Occipital lobe (tissue), 1 donor: ENCODE measurements at regions not wholly inside any gene's neighbourhood (a gene's known extent, or its start where the extent isn't known, plus 50 kb on each side); places are given as distances from the start of the nearest gene placed in this dataset.

Source experiments
- DNase-seq: peaks from one replicate; lab custom pipeline; 2025; lab: John Stamatoyannopoulos, UW

- no peak for DNase-seq
These were observed 398.4 kb upstream of the RGS6 start for GRCh38 chr14:71533800-71534199.

GRCh38 chr14:71534506-71534905 is 397.7 kb upstream of the RGS6 start:
- DNase-seq = no peak

- DNase-seq = no peak
These were observed 396.1 kb upstream of the RGS6 start for GRCh38 chr14:71536015-71536740.

GRCh38 chr14:71536927-71537772 is 395.1 kb upstream of the RGS6 start:
- no peak for DNase-seq

GRCh38 chr14:71538288-71538687 is 393.9 kb upstream of the RGS6 start:
- DNase-seq = no peak

- no peak for DNase-seq
These were observed 393.1 kb upstream of the RGS6 start for GRCh38 chr14:71538938-71539649.

- DNase-seq = no peak
These were observed 392.5 kb upstream of the RGS6 start for GRCh38 chr14:71539650-71540285.

GRCh38 chr14:71541271-71541670 is 391.0 kb upstream of the RGS6 start:
- DNase-seq = no peak

- DNase-seq = no peak
These were observed 390.1 kb upstream of the RGS6 start for GRCh38 chr14:71541973-71542690.

GRCh38 chr14:71549421-71550050 is 382.7 kb upstream of the RGS6 start:
- DNase-seq = no peak

GRCh38 chr14:71550367-71550766 is 381.9 kb upstream of the RGS6 start:
- no peak for DNase-seq

GRCh38 chr14:71551291-71551950 is 380.8 kb upstream of the RGS6 start:
- no peak for DNase-seq

- no peak for DNase-seq
These were observed 379.4 kb upstream of the RGS6 start for GRCh38 chr14:71552809-71553208.

- no peak for DNase-seq
These were observed 378.4 kb upstream of the RGS6 start for GRCh38 chr14:71553779-71554178.

GRCh38 chr14:71554323-71554722 is 377.9 kb upstream of the RGS6 start:
- DNase-seq = no peak

GRCh38 chr14:71554959-71555612 is 377.1 kb upstream of the RGS6 start:
- no peak for DNase-seq

GRCh38 chr14:71555654-71556559 is 376.3 kb upstream of the RGS6 start:
- no peak for DNase-seq

- no peak for DNase-seq
These were observed 375.5 kb upstream of the RGS6 start for GRCh38 chr14:71556730-71557129.
